HG03135 (cell line): ENCODE measurements at regions not wholly inside any gene's neighbourhood (a gene's known extent, or its start where the extent isn't known, plus 50 kb on each side); places are given as distances from the start of the nearest gene placed in this dataset.
"Not testable (repeated sequence)": the region's sequence is repeated elsewhere in the genome, so short reads cannot be mapped to it uniquely, and the experiment has no call there.

ENCODE experiments used
- ATAC-seq: cut with Tn5 transposase; IDR thresholded peaks from one replicate; pipeline ENCODE4 v1.9.1; 2021; ENCODE audit warnings: mild to moderate bottlenecking, moderate library complexity; ENCODE audit not compliant: unreplicated experiment

DNA sequence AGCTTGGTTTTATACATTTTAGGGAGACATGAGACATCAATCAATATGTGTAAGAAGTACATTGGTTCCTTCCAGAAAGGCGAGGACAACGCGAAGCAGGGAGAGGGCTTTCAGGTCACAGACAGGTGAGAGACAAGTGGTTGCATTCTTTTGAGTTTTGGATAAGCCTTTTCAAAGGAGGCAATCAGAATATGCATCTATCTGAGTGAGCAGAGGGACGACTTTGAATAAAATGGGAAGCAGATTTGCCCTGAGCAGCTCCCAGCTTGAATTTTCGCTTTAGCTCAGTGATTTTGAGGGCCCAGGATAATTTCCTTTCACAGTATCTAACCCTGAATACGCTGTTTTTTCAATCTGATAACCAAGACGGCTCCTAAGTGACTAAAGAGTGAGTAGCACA, 82.5 kb upstream of the MYO3A start:
- no peak for ATAC-seq

GRCh38 chr10:25852364-25852941, 81.6 kb upstream of the MYO3A start:
- ATAC-seq = no peak

DNA sequence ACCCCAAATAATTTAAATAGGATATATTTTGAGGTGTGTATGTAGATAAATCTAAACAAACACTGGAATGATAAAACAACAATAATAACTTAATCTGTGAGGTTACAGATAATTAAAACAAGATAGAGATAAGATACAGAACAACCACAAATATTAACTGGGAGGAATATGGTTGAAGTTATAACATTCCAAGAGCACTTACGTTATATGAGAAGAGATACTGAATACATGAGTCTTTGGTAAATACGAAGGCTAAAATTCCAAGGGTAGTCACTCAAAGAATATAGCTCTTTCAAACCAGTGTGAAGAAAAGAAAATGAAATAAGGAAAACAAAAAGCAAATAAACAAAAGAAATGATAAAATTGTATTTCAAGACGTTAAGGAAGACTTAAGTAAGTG, 76.0 kb upstream of the MYO3A start:
- ATAC-seq = no peak

DNA sequence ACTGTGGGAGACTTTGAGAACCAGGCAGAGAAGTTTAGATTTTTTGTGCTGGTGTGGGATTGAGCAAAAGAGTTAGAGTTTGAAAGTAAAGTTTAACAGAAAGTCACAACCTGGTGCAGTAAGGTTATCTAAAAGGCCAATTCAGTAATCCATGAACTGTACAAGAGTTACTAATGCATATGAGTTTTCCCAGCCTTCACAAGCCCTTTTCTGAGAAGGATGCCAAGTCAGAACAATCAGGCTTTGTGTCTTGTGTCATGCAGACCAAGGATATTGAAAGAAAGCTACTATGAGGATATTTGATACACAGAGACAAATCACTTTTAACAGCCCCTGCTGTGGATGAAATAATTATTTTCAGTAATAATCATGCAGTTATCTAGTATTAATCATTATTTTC, 68.8 kb upstream of the MYO3A start:
- ATAC-seq = no peak

DNA sequence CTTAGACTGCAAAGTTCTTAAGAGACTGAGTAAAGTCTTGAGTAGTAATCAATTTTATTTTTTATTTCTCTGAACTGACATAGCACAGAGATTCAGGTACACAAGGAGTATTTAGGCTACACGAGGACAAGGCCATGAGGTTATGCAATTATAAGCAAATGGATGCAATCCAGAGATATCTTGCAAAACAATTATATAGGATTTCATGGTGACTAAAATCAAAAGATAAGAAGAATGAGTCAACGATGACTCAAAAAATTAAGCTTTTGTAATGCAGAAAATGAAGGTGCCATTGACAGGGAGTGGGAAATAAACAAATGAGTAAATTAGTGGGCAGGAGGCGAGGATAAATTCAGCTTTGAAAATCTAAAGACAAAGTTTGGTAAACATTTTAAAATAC, 66.7 kb upstream of the MYO3A start:
- ATAC-seq = no peak

DNA sequence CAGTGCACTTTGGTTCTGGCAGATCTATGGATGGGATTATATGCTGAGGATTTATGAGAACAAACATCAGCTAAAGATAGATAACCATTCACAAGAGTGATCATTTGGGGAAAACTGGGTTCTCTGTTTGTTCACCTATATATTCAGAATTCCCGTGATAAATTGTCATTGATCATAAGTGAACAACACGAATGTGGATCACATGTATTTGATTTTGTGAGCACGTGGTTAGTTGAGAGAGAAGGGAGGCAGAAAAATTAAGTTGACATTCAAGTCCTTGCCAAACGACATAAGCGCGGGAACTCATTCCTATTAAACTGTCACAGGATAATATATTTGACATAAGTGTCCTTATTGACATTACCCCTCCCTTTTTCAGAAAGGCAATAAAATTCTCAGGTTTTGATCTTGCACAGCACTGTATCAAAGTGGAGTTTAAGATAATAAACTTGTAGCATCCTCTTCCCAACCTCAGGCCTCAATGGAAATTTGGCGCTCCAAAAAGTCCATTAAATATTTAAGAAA, 64.9 kb upstream of the MYO3A start:
- ATAC-seq = no peak

DNA sequence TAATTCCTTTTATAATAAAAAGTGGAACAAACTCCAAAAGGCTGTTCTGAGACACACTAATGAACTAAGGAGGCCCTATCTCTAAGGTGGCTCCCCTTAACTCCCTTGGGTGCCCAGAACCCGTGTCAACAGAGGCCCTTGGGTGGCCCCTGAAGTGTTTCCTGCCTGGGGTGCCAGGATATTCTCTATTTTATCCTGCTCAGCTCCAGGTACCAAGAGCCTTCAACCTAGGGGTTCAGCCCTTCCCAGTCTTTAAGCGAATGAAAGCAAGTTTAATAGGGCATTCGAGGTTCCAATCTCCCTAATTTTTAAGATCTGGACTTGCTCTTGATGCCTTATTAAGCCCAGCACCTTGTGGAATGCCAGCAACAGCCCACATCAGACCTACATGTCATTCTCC, 64.4 kb upstream of the MYO3A start:
- no peak for ATAC-seq

- not testable (repeated sequence) for ATAC-seq
Observed at GRCh38 chr10:25874402-25874801, 59.6 kb upstream of the MYO3A start.

DNA sequence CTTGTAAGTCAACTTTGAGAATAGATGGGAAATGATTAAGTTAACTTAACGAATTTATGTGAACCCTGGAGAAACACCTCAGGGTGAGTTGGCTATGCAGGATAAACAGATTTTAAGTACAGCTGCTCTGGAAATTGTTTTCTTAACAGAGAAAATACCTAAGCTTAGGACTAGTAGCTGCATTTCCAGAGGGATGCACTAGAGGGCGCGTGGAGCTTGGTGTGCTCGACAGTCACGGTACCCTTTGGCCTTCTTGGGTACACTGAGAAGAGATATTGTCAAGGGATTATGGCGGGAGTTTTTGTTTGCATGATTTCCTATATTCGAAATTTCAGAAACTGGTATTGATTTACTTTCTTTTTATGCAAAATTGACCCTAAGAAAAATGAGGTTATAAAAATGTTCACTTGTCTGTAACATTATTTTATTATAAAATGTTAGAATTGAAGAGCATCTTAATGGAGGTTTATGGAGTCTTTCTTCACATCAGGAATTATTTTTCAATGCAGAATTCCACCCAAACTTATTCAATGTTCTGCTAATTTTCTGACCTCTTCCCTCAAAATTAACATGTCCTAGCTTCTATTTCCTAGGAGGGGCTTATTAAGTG, 58.4 kb upstream of the MYO3A start:
- peak; percentile 93 for ATAC-seq

DNA sequence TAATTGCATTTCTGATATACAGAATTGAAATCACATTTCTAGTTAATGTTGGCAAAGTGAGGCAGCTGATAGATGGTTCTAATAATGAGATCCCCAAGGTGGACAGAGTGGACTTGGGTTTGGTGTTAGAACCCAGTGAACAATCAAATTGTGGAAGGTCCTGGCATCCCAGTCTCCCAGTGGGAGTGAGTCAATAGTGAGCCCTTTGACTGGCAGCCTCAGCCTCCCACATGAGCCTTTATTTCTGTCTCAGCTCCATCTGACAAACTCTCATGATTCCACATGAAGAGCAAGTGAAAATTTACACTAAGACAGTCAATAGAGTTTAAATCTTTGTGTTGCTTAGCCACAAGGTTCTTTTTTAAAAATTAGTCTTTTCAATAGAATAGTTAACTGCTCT, 56.7 kb upstream of the MYO3A start:
- no peak for ATAC-seq
